ENCODE measurements at regions not wholly inside any gene's neighbourhood (a gene's known extent, or its start where the extent isn't known, plus 50 kb on each side); places are given as distances from the start of the nearest gene placed in this dataset.

DNA sequence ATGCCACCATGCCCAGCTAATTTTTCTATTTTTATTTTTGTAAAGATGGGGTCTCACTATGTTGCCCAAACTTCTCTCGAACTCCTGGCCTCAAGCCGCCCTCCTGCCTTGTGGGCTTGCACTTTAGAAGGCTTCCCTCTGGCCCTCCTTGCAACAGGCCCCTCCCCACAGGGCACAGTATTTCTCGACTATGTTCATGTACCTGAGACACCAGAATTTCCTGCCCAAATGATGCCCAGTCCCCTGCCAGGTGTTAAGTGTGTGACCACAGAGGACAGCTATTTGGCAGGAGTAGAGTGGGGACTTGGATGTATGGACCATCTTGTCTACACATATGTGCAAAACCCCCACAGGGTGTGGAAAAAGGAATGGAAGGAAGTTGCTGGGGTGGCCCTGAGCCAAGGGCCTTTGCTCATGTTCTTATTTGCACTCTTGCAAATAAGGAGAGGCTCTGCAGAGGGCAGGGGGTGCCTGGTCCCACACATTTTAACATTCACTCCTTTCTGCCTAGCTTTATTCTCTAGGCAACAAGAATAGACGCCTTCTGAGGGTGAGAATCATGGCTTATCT, 168.4 kb upstream of the PODXL start:
- H3K27me3 Mint-ChIP-seq = no peaks in the 10 kb centered on the region
- H3K4me3 Mint-ChIP-seq = no peak overlapping the region
- H3K36me3 Mint-ChIP-seq (ENCODE audit: low read depth) = no peaks in the 10 kb centered on the region
- H3K27ac Mint-ChIP-seq = no peak overlapping the region
- H3K4me1 Mint-ChIP-seq (ENCODE audit: low read depth) = no peaks in the 10 kb centered on the region
- H3K9me3 Mint-ChIP-seq = peaks cover 13% of the 10 kb centered on the region
- intact Hi-C loops (cut with micrococcal nuclease) = no loop called here

GRCh38 chr7:131723926-131724325, 167.5 kb upstream of the PODXL start:
- H3K27ac Mint-ChIP-seq = no peak overlapping the region
- no peaks in the 10 kb centered on the region for H3K27me3 Mint-ChIP-seq
- H3K36me3 Mint-ChIP-seq (ENCODE audit: low read depth) = no peaks in the 10 kb centered on the region
- intact Hi-C loops (cut with micrococcal nuclease) = no loop called here
- H3K9me3 Mint-ChIP-seq = peaks cover 6% of the 10 kb centered on the region
- no peak overlapping the region for H3K4me3 Mint-ChIP-seq
- H3K4me1 Mint-ChIP-seq (ENCODE audit: low read depth) = no peaks in the 10 kb centered on the region

DNA sequence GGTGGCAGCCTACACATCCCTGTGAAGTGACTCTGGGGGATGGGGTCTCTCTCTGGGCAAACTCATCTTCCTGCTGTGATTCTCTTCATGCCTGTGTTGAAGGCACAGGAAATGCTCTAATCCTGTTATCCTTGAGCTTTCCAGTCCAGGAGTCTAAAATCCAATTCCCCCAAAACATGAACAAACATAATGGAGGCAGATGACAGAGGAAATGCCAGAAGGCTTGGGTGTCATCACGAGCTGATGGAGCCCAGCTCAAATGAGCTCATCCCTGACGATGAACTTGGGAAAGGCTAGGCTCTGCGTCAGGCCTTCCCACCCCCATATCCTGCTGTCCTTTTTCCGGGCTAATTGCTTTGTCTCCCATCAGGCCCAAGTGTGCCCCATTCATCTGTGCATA, 165.9 kb upstream of the PODXL start:
- Mint-ChIP-seq H3K4me1 (ENCODE audit: low read depth) (no peaks in the 10 kb centered on the region), H3K9me3 (no peaks in the 10 kb centered on the region), H3K36me3 (ENCODE audit: low read depth) (no peaks in the 10 kb centered on the region), H3K27me3 (no peaks in the 10 kb centered on the region), H3K27ac (no peak overlapping the region), H3K4me3 (no peak overlapping the region)
- intact Hi-C loops (cut with micrococcal nuclease) = no loop called here

DNA sequence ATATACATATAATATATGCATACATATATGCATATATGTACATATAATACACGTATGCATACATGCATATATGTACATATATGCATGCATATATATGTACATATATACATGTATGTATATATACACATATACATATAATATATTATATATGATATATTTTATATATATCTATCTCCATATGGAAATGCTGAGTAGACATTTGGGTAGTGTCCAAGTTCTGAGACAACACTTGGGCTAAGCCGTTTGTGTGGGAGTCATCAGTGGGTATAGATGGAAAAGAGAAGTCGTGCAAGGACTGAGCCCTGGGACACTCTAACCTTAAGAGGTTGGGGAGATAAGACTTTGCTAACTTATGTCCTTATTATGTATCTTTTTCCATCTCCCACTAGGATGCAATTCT, 165.2 kb upstream of the PODXL start:
- H3K27me3 Mint-ChIP-seq = no peaks in the 10 kb centered on the region
- no peaks in the 10 kb centered on the region for H3K4me1 Mint-ChIP-seq (ENCODE audit: low read depth)
- intact Hi-C loops (cut with micrococcal nuclease) = no loop called here
- H3K4me3 Mint-ChIP-seq = no peak overlapping the region
- H3K36me3 Mint-ChIP-seq (ENCODE audit: low read depth) = no peaks in the 10 kb centered on the region
- H3K9me3 Mint-ChIP-seq = no peaks in the 10 kb centered on the region
- no peak overlapping the region for H3K27ac Mint-ChIP-seq

- H3K36me3 Mint-ChIP-seq (ENCODE audit: low read depth) = no peaks in the 10 kb centered on the region
- intact Hi-C loops (cut with micrococcal nuclease) = no loop called here
- no peaks in the 10 kb centered on the region for H3K27me3 Mint-ChIP-seq
- no peak overlapping the region for H3K4me3 Mint-ChIP-seq
- no peak overlapping the region for H3K27ac Mint-ChIP-seq
- no peaks in the 10 kb centered on the region for H3K4me1 Mint-ChIP-seq (ENCODE audit: low read depth)
- no peaks in the 10 kb centered on the region for H3K9me3 Mint-ChIP-seq
These were observed 164.3 kb upstream of the PODXL start for GRCh38 chr7:131720703-131721102.

DNA sequence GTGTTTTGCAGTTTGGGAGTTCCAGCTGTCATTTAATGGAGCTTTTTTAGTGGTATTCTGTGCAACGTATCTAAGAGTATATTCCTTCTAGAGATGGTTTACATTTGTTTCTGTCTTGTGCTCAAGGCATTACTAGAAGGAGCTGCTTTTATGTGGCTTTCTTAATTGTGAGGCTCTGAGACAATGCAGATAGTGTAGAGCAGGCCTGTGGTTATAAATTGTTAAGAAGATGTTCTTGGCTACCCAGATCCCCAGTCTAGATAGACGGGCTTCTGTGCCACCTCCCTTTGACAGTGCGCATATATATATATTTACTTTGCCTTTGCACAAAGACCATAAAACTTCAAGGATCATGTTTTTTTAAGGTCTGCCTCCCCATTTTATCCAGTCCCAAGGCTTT, 160.8 kb upstream of the PODXL start:
- no peaks in the 10 kb centered on the region for H3K27me3 Mint-ChIP-seq
- intact Hi-C loops (cut with micrococcal nuclease) = no loop called here
- no peaks in the 10 kb centered on the region for H3K4me1 Mint-ChIP-seq (ENCODE audit: low read depth)
- H3K36me3 Mint-ChIP-seq (ENCODE audit: low read depth) = no peaks in the 10 kb centered on the region
- H3K9me3 Mint-ChIP-seq = no peaks in the 10 kb centered on the region
- no peak overlapping the region for H3K4me3 Mint-ChIP-seq
- H3K27ac Mint-ChIP-seq = no peak overlapping the region

DNA sequence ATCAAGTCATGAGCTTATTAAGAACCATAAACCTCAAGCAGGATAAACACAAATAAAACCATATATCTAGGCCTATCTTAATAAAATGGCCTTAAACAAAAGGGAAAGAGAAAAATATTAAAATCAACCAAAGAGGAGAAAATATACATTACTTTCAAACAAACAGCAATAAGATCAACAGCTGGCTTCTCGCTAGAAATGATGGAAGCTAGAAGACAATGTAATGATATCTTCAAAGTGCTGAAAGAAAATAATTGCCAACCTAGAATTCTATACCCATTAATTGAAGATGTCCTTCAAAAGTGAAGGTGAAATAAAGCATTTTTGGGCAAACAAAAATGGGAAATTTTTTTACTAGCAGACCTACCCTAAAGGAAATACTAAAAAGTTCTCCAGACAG, 142.9 kb upstream of the PODXL start:
- Mint-ChIP-seq H3K4me1 (ENCODE audit: low read depth) (no peaks in the 10 kb centered on the region), H3K27me3 (no peaks in the 10 kb centered on the region), H3K36me3 (ENCODE audit: low read depth) (no peaks in the 10 kb centered on the region), H3K4me3 (no peak overlapping the region), H3K9me3 (no peaks in the 10 kb centered on the region), H3K27ac (no peak overlapping the region)
- intact Hi-C loops (cut with micrococcal nuclease) = no loop called here

DNA sequence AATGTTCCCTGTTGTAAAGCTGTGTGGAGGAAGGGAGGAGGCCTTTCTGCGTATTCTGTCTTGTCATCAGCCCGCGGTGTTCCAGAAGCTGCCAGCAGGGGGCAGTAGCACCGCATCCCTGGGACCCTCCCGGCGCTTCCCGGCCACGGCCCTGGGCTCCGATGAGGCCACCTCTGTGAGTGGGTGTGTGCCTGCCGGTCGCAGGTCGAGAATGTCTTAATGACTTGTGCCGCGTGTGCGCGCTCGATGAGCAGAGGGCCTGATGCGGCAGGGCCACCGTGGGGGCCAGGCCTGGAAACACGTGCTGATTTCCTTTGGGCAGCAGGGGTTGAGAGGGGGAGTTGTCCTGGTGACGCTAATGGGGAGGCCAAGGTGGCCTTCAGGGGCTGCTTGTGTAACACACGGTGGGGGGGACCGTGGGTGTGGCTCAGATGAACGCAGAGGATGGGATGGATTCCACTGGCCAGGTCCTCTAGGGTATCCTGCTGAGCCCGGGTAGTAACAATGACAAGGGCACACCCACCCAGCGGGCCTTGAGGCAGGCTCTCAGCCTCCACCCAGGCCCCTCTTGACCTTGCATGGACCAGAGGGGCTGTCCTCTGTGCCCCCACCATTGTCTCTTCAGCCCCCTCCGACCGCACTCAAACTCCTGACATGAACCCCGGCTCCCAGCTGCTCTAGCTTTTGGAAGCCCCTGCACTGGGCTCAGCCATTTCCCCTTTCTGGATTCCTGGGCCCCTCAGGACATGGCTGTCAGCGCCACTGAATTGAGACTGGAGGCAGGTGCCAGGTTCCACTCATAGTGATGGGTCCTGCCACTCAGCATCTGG, 135.9 kb upstream of the PODXL start:
- no peaks in the 10 kb centered on the region for H3K36me3 Mint-ChIP-seq (ENCODE audit: low read depth)
- H3K9me3 Mint-ChIP-seq = no peaks in the 10 kb centered on the region
- intact Hi-C loops (cut with micrococcal nuclease) = no loop called here
- H3K4me1 Mint-ChIP-seq (ENCODE audit: low read depth) = peaks cover 6% of the 10 kb centered on the region
- no peak overlapping the region for H3K27ac Mint-ChIP-seq
- H3K27me3 Mint-ChIP-seq = peaks cover 18% of the 10 kb centered on the region
- no peak overlapping the region for H3K4me3 Mint-ChIP-seq

DNA sequence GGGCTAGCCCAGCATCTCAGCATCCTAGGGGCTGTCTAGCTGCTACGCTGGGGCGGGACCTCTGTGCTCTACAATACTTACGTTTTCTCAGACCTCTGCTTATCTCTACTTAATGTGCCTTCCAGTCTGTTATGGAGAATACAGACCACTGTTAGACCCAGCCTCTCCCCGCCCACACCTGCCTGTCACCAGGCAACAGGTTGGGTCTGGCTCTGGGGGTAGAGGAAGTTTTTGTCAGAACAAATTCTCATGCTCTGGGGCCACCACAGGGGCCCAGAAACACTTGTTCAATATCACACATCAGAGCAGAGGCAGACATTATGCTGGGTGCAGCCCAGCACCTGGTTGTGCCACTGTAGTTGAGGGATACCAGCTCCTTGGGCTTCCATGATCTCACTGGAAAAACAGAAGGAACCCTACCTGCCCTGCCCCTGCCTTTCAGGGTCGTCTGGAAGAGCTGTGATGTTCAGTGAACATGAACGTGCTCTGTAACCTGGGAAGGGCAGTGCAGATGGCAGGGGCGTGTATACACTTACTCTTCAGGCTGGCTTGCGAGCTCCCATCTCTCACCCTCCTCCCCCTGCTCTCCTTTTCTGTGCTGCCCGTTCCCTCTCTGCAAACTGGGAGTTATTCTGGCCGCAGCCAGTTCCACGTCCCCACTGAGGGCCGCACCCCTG, 135.2 kb upstream of the PODXL start:
- H3K4me1 Mint-ChIP-seq (ENCODE audit: low read depth) = peaks cover 6% of the 10 kb centered on the region
- H3K36me3 Mint-ChIP-seq (ENCODE audit: low read depth) = no peaks in the 10 kb centered on the region
- no peak overlapping the region for H3K4me3 Mint-ChIP-seq
- no peaks in the 10 kb centered on the region for H3K9me3 Mint-ChIP-seq
- no peak overlapping the region for H3K27ac Mint-ChIP-seq
- peaks cover 20% of the 10 kb centered on the region for H3K27me3 Mint-ChIP-seq
- intact Hi-C loops (cut with micrococcal nuclease) = no loop called here

DNA sequence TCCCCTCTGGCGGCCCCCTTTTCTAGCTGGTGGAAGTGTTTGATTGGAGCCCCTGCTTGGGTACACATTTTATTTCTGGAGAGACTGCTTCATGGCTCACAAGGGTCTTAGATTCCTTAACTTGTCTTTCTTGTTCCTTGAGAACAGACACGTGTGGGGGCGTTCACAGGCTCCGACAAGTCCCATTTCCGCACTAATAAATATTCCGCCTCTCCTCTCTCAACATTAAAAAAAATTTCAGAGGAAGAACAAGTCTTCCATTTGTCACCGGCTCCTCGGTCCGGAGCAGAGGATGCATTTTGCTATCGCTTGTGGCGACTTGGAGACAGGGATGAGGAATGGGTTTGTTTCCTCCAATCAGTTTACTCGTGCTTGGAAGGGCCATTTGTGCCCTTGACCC, 134.0 kb upstream of the PODXL start:
- Mint-ChIP-seq H3K27ac (no peak overlapping the region), H3K36me3 (ENCODE audit: low read depth) (no peaks in the 10 kb centered on the region), H3K4me1 (ENCODE audit: low read depth) (peaks cover 6% of the 10 kb centered on the region), H3K27me3 (peaks cover 20% of the 10 kb centered on the region), H3K4me3 (no peak overlapping the region), H3K9me3 (no peaks in the 10 kb centered on the region)
- intact Hi-C loops (cut with micrococcal nuclease) = no loop called here

DNA sequence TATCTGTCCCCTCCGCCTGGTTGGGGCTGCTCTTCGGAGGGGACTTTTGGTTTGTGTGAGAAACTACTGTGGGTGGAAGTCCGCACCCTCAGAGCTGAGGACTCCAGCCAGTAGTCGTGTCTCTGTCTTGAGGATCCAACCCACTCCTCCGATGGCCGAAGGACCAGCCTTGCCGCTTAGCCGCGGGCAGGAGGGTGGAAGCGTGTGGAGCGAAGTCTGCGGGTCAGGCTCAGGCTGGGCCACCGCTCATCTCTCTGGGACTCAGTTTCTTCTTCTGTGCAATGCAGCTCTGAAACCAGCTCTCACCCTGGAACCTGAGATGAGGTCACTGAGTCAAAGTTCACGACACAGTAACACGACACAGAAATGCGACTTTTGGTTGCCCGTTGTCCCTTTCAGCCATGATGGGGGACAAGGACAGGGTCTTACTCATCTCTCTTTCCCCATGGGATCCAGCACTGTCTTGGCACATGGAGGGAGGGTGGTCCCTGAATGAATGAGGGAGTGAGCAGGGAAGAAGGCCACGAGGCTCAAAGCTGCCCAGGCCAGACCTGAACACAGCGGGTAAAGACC, 133.3 kb upstream of the PODXL start:
- Mint-ChIP-seq H3K4me3 (no peak overlapping the region), H3K27ac (no peak overlapping the region), H3K36me3 (ENCODE audit: low read depth) (no peaks in the 10 kb centered on the region), H3K9me3 (no peaks in the 10 kb centered on the region), H3K4me1 (ENCODE audit: low read depth) (peaks cover 6% of the 10 kb centered on the region), H3K27me3 (peaks cover 20% of the 10 kb centered on the region)
- intact Hi-C loops (cut with micrococcal nuclease) = loop anchor here (2.0 kb wide), 1 partner anchor 359 kb away; no protein-coding TSS in a partner anchor

DNA sequence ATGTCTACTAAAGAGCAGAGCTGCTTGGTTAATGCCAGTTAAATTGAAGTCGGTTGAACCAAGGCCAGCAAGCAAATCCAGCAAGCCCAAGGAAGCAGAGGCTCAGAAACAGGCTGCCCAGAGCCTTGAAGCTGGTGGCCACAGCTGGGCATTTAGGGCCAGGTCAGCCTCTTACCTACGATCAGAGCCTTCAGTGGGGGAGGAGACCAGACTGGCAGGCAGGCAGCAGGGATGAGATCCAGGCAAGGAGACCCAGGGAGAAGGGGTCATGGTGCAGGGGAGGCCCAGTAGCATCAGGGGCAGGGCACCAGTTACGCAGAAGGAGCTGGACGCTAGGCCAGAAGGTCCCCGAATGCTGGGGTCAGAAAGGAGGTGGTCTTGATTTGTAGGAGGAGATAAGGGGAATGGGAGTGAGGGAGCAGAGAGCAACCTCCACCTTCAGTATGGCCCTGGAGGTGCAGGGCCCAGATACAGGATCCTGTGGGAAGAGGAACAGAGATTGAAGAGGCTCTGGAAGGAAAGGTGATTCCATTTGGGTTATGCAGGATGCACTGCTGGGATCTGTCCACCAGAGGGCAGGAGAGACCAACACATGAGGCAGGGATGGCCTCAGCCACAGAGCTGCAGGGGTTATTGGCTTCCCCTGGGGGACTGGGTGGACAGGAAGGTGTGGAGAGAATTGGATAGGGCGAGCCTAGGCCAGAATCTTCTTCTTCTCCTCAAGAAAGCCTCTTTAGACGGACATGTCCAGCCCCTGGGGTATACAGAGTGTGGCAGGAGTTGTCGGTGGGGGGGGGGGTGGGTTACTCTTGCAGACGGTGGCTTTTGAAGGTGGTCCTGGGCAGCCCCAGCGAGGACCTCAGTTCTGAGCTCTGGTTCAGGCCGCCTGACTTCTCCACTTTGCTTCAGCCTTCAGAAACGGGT, 132.6 kb upstream of the PODXL start:
- Mint-ChIP-seq H3K9me3 (no peaks in the 10 kb centered on the region), H3K4me3 (no peak overlapping the region)
- intact Hi-C loops (cut with micrococcal nuclease) = loop anchor here (2.0 kb wide), 1 partner anchor 360 kb away; no protein-coding TSS in a partner anchor

DNA sequence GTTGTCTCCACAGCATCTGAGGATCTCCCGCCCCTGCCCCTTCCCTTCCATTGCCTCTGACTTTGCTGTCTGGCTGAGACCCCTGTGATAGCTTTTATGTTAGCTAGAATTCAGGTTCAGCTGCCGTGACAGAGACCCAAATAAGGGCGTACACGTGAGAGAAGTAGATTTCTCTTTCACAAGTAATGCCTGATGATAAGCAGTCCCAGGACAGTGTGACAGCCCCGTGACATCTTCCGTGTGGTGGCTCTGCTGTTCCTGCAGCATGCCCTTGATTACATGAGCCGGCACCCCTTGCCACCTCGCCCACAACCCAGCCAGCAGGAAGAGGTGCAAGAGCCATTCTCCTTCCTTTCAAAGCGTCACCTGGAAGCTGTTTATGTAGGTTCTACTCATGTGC, 130.9 kb upstream of the PODXL start:
- no peaks in the 10 kb centered on the region for H3K9me3 Mint-ChIP-seq
- no peak overlapping the region for H3K4me3 Mint-ChIP-seq
- peaks cover 12% of the 10 kb centered on the region for H3K27me3 Mint-ChIP-seq
- H3K27ac Mint-ChIP-seq = no peak overlapping the region
- H3K4me1 Mint-ChIP-seq (ENCODE audit: low read depth) = peaks cover 6% of the 10 kb centered on the region
- H3K36me3 Mint-ChIP-seq (ENCODE audit: low read depth) = no peaks in the 10 kb centered on the region
- intact Hi-C loops (cut with micrococcal nuclease) = no loop called here

More for the DNA sequence above, 132.6 kb upstream of the PODXL start:
- Mint-ChIP-seq H3K4me1 (ENCODE audit: low read depth) (peaks cover 6% of the 10 kb centered on the region), H3K36me3 (ENCODE audit: low read depth) (no peaks in the 10 kb centered on the region), H3K27ac (no peak overlapping the region), H3K27me3 (peaks cover 20% of the 10 kb centered on the region)
